ENCODE measurements at regions not wholly inside any gene's neighbourhood (a gene's known extent, or its start where the extent isn't known, plus 50 kb on each side); places are given as distances from the start of the nearest gene placed in this dataset.

DNA sequence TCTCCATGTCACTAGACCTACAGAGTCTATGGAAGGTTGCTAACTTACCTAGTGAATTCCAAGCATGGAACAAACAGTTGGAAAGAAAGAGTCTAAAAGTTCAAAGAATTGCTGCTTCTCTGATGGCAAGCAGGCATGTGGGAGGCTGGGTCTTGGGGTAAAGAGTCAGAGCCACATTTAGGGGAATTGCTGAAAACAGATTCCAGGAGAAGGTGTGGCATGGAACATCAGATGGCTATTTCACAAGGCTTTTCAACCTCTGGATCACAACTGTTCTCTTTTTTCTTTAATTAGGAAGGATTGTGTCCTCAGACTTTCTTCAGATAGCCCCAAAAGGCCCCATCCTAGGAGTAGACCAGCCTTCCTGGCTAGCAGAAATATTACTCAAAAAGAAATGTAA is 601.5 kb downstream of the MAFB start:
- DNase-seq, result no peak
- no peaks in the 10 kb centered on the region for H3K9me2 ChIP-seq (ENCODE audit: insufficient read depth)
- H3F3A ChIP-seq (ENCODE audit: insufficient read depth), result no peaks in the 10 kb centered on the region
- no peaks in the 10 kb centered on the region for H3K79me2 ChIP-seq (ENCODE audit: insufficient read depth)
- no peak overlapping the region for H3K27ac ChIP-seq
- no peaks in the 10 kb centered on the region for H3K4me1 ChIP-seq (ENCODE audit: insufficient read depth)
- in situ Hi-C loops (cut with MboI), result no loop called here
- H3K27me3 ChIP-seq (replicated peaks; ENCODE audit: insufficient read depth), result no peaks in the 10 kb centered on the region
- TF ChIP-seq EZH2phosphoT487 (IDR thresholded peaks at IDR 0.05; ENCODE audit: insufficient read depth, low read depth), result no peak
- TF ChIP-seq EZH2 (IDR thresholded peaks at IDR 0.05; ENCODE audit: insufficient read depth, poor library complexity, severe bottlenecking), result no peak
- no peak overlapping the region for H2AFZ ChIP-seq
- H3K9ac ChIP-seq, result no peak overlapping the region
- H4K20me1 ChIP-seq (ENCODE audit: insufficient read depth), result no peaks in the 10 kb centered on the region
- no peak overlapping the region for H3K4me2 ChIP-seq (ENCODE audit: unreplicated experiment)
- H3K36me3 ChIP-seq (ENCODE audit: low read depth), result no peaks in the 10 kb centered on the region
- no peak overlapping the region for H3K4me3 ChIP-seq
- no peaks in the 10 kb centered on the region for H3K9me3 ChIP-seq (ENCODE audit: low read depth)

- Histone ChIP-seq H3K27me3 (replicated peaks; ENCODE audit: insufficient read depth) (no peaks in the 10 kb centered on the region), H3K9me3 (ENCODE audit: low read depth) (no peaks in the 10 kb centered on the region), H3K36me3 (ENCODE audit: low read depth) (no peaks in the 10 kb centered on the region), H2AFZ (no peak overlapping the region), H3K79me2 (ENCODE audit: insufficient read depth) (no peaks in the 10 kb centered on the region), H3K4me1 (ENCODE audit: insufficient read depth) (no peaks in the 10 kb centered on the region), H3K9ac (no peak overlapping the region), H3K27ac (no peak overlapping the region), H3F3A (ENCODE audit: insufficient read depth) (no peaks in the 10 kb centered on the region), H3K4me3 (no peak overlapping the region), H3K4me2 (ENCODE audit: unreplicated experiment) (no peak overlapping the region), H4K20me1 (ENCODE audit: insufficient read depth) (no peaks in the 10 kb centered on the region), H3K9me2 (ENCODE audit: insufficient read depth) (no peaks in the 10 kb centered on the region)
- DNase-seq, result no peak
- in situ Hi-C loops (cut with MboI), result no loop called here
- WGBS, 2 experiments (ENCODE audit: low coverage in 1 of 2, low lambda C conversion rate in 2 of 2, missing lambda C conversion rate in 2 of 2), result 50 to 52% methylated on average over 3 of the region's 3 CpGs
- TF ChIP-seq EZH2phosphoT487 (IDR thresholded peaks at IDR 0.05; ENCODE audit: insufficient read depth, low read depth) (no peak), EZH2 (IDR thresholded peaks at IDR 0.05; ENCODE audit: insufficient read depth, poor library complexity, severe bottlenecking) (no peak)
These were observed 603.5 kb downstream of the MAFB start for GRCh38 chr20:40085513-40085912.

- H4K20me1 ChIP-seq (ENCODE audit: insufficient read depth), result no peaks in the 10 kb centered on the region
- no peak overlapping the region for H3K27ac ChIP-seq
- H3K4me2 ChIP-seq (ENCODE audit: unreplicated experiment), result no peak overlapping the region
- no peaks in the 10 kb centered on the region for H3K4me1 ChIP-seq (ENCODE audit: insufficient read depth)
- 27 to 29% methylated on average over 3 of the region's 3 CpGs for WGBS, 2 experiments (ENCODE audit: low coverage in 1 of 2, low lambda C conversion rate in 2 of 2, missing lambda C conversion rate in 2 of 2)
- no peaks in the 10 kb centered on the region for H3F3A ChIP-seq (ENCODE audit: insufficient read depth)
- no peak for DNase-seq
- no peak overlapping the region for H3K9ac ChIP-seq
- in situ Hi-C loops (cut with MboI), result no loop called here
- H3K79me2 ChIP-seq (ENCODE audit: insufficient read depth), result no peaks in the 10 kb centered on the region
- TF ChIP-seq EZH2phosphoT487 (IDR thresholded peaks at IDR 0.05; ENCODE audit: insufficient read depth, low read depth), result no peak
- TF ChIP-seq EZH2 (IDR thresholded peaks at IDR 0.05; ENCODE audit: insufficient read depth, poor library complexity, severe bottlenecking), result no peak
- no peak overlapping the region for H3K4me3 ChIP-seq
- no peak overlapping the region for H2AFZ ChIP-seq
- H3K9me3 ChIP-seq (ENCODE audit: low read depth), result no peaks in the 10 kb centered on the region
- no peaks in the 10 kb centered on the region for H3K27me3 ChIP-seq (replicated peaks; ENCODE audit: insufficient read depth)
- no peaks in the 10 kb centered on the region for H3K36me3 ChIP-seq (ENCODE audit: low read depth)
- H3K9me2 ChIP-seq (ENCODE audit: insufficient read depth), result no peaks in the 10 kb centered on the region
These were observed 606.6 kb downstream of the MAFB start for GRCh38 chr20:40082436-40082835.

GRCh38 chr20:40081653-40082052 is 607.4 kb downstream of the MAFB start:
- in situ Hi-C loops (cut with MboI), result no loop called here
- H3K4me1 ChIP-seq (ENCODE audit: insufficient read depth), result no peaks in the 10 kb centered on the region
- WGBS, 2 experiments (ENCODE audit: low coverage in 1 of 2, low lambda C conversion rate in 2 of 2, missing lambda C conversion rate in 2 of 2), result 48 to 60% methylated on average over 3 of the region's 3 CpGs

DNA sequence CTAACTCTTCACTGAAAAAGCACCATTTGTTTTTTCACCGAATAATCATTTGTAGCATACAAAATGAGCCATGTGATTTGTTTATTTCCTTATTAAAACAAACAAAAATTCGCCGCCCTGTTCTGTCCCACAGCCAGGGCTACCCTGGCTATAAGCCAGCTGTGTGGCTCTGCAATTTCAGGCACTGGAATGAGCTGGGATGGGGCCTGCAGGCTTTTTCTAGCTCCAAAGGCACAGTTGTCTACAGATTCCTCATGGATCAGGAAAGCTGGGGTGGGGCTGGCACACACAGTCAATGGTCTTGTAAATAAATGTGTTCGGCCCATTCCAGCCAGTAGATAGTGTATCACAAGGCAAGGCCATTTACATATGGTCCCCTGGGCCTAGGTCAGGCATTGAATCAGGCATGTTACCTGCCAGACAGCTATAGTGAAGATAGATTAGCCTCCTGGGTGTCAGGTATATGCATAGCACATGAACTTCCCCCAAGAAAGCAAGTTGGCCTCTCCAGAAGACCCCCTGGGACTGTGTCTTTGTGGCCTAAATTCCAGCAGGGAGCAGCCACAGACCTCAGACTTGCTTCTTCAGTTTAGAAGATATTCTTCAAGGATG is 608.9 kb downstream of the MAFB start:
- H3K27me3 ChIP-seq (replicated peaks; ENCODE audit: insufficient read depth), result no peaks in the 10 kb centered on the region
- H3K9ac ChIP-seq, result no peak overlapping the region
- H4K20me1 ChIP-seq (ENCODE audit: insufficient read depth), result no peaks in the 10 kb centered on the region
- H3K4me1 ChIP-seq (ENCODE audit: insufficient read depth), result no peaks in the 10 kb centered on the region
- H3K36me3 ChIP-seq (ENCODE audit: low read depth), result no peaks in the 10 kb centered on the region
- no peak for DNase-seq
- no peak overlapping the region for H3K4me3 ChIP-seq
- H3F3A ChIP-seq (ENCODE audit: insufficient read depth), result no peaks in the 10 kb centered on the region
- no peak overlapping the region for H3K4me2 ChIP-seq (ENCODE audit: unreplicated experiment)
- no peak for TF ChIP-seq EZH2phosphoT487 (IDR thresholded peaks at IDR 0.05; ENCODE audit: insufficient read depth, low read depth)
- TF ChIP-seq EZH2 (IDR thresholded peaks at IDR 0.05; ENCODE audit: insufficient read depth, poor library complexity, severe bottlenecking), result no peak
- WGBS, 2 experiments (ENCODE audit: low coverage in 1 of 2, low lambda C conversion rate in 2 of 2, missing lambda C conversion rate in 2 of 2), result 8 to 10% methylated on average over 4 of the region's 4 CpGs
- no peaks in the 10 kb centered on the region for H3K9me3 ChIP-seq (ENCODE audit: low read depth)
- in situ Hi-C loops (cut with MboI), result no loop called here
- H2AFZ ChIP-seq, result no peak overlapping the region
- no peaks in the 10 kb centered on the region for H3K79me2 ChIP-seq (ENCODE audit: insufficient read depth)
- no peaks in the 10 kb centered on the region for H3K9me2 ChIP-seq (ENCODE audit: insufficient read depth)
- H3K27ac ChIP-seq, result no peak overlapping the region

More at GRCh38 chr20:40081653-40082052, 607.4 kb downstream of the MAFB start:
- H3K4me3 ChIP-seq, result no peak overlapping the region
- H3K4me2 ChIP-seq (ENCODE audit: unreplicated experiment), result no peak overlapping the region
- no peaks in the 10 kb centered on the region for H3K36me3 ChIP-seq (ENCODE audit: low read depth)
- H2AFZ ChIP-seq, result no peak overlapping the region
- no peak overlapping the region for H3K9ac ChIP-seq
- DNase-seq, result no peak
- no peaks in the 10 kb centered on the region for H3K9me3 ChIP-seq (ENCODE audit: low read depth)
- no peak overlapping the region for H3K27ac ChIP-seq
- no peaks in the 10 kb centered on the region for H4K20me1 ChIP-seq (ENCODE audit: insufficient read depth)
- no peaks in the 10 kb centered on the region for H3F3A ChIP-seq (ENCODE audit: insufficient read depth)
- no peaks in the 10 kb centered on the region for H3K9me2 ChIP-seq (ENCODE audit: insufficient read depth)
- TF ChIP-seq EZH2phosphoT487 (IDR thresholded peaks at IDR 0.05; ENCODE audit: insufficient read depth, low read depth) (no peak), EZH2 (IDR thresholded peaks at IDR 0.05; ENCODE audit: insufficient read depth, poor library complexity, severe bottlenecking) (no peak)
- H3K27me3 ChIP-seq (replicated peaks; ENCODE audit: insufficient read depth), result no peaks in the 10 kb centered on the region
- no peaks in the 10 kb centered on the region for H3K79me2 ChIP-seq (ENCODE audit: insufficient read depth)
